Karpas-422 (cell line): ENCODE measurements at regions not wholly inside any gene's neighbourhood (a gene's known extent, or its start where the extent isn't known, plus 50 kb on each side); places are given as distances from the start of the nearest gene placed in this dataset.

Experiments
- DNase-seq: peaks from one replicate; pipeline ENCODE4 v3.0.0-alpha.2; 2015
- H2AFZ ChIP-seq: fragments of 200-600 bp; sonication (generic); 2 replicates; pipeline ENCODE4 v1.6.1; 2014; ENCODE audit warnings: antibody characterized with exemption, low read length, mixed read lengths
- H3K27ac ChIP-seq: fragments of 200-600 bp; sonication (generic); 2 replicates; pipeline ENCODE4 v1.5.1; 2014; ENCODE audit warnings: mild to moderate bottlenecking, low read length, moderate library complexity
- H3K27me3 ChIP-seq: fragments of 200-600 bp; sonication (generic); 2 replicates; pipeline ENCODE4 v1.6.1; 2014; ENCODE audit warnings: low read length, mixed read lengths
- H3K36me3 ChIP-seq: fragments of 200-600 bp; sonication (generic); 2 replicates; pipeline ENCODE4 v1.6.1; 2014; ENCODE audit warnings: low read length, mixed read lengths; ENCODE audit not compliant: insufficient read depth
- H3K4me1 ChIP-seq: fragments of 200-600 bp; sonication (generic); 2 replicates; pipeline ENCODE4 v1.6.1; 2014; ENCODE audit warnings: mild to moderate bottlenecking, low read length, mixed read lengths
- H3K4me2 ChIP-seq: fragments of 200-600 bp; sonication (generic); 2 replicates; pipeline ENCODE4 v1.6.1; 2014; ENCODE audit warnings: low read length, low read depth, mild to moderate bottlenecking; ENCODE audit not compliant: poor library complexity, severe bottlenecking
- H3K4me3 ChIP-seq: fragments of 200-600 bp; sonication (generic); 2 replicates; pipeline ENCODE4 v1.5.1; 2014; ENCODE audit warnings: mild to moderate bottlenecking, antibody characterized with exemption, low read length, mixed read lengths
- H3K79me2 ChIP-seq: fragments of 200-600 bp; sonication (generic); 2 replicates; pipeline ENCODE4 v1.6.1; 2014; ENCODE audit warnings: mild to moderate bottlenecking, low read length, mixed read lengths
- H3K9ac ChIP-seq: fragments of 200-600 bp; sonication (generic); 2 replicates; pipeline ENCODE4 v1.6.0; 2014; ENCODE audit warnings: low read length
- H3K9me2 ChIP-seq: fragments of 200-600 bp; sonication (generic), shearing (Covaris generic); replicated peaks from 2 replicates; pipeline ENCODE4 v1.6.0; 2014; ENCODE audit warnings: mild to moderate bottlenecking, low read length, moderate library complexity; ENCODE audit not compliant: insufficient read depth
- H3K9me3 ChIP-seq: fragments of 300-700, 200-600 bp; sonication (generic); 2 replicates; pipeline ENCODE4 v1.6.1; 2014; ENCODE audit warnings: low read length, mixed read lengths
- H4K20me1 ChIP-seq: fragments of 200-600 bp; sonication (generic); 2 replicates; pipeline ENCODE4 v1.6.1; 2014; ENCODE audit warnings: mild to moderate bottlenecking, antibody characterized with exemption, low read length, low read depth; ENCODE audit not compliant: insufficient read depth

DNA sequence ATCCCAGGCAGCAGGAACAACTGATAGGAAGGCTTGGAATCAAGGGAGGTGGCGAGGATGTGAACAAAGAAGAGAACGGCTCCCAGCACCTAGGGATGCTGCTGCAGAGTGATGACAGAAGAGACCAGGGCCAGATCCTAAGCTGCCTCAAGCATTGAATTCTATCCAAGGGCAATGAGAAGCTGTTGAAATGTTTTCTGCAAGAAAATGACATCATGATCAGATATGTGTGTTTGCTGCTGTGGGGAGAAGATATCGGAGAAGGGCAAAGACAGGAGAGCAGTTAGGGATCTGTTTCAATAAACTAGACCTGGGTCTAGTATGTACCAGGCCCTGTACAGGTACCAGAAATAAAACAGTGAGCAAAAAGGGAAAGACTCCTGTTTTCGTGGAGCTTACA is 194.7 kb upstream of the RAB4A start:
- H3K79me2 ChIP-seq: no peaks in the 10 kb centered on the region
- no peaks in the 10 kb centered on the region for H3K36me3 ChIP-seq
- no peak overlapping the region for H3K4me3 ChIP-seq
- no peak overlapping the region for H3K27ac ChIP-seq
- no peaks in the 10 kb centered on the region for H3K9me2 ChIP-seq
- H3K27me3 ChIP-seq: no peaks in the 10 kb centered on the region
- no peaks in the 10 kb centered on the region for H3K9me3 ChIP-seq
- H4K20me1 ChIP-seq: no peaks in the 10 kb centered on the region
- no peak overlapping the region for H2AFZ ChIP-seq
- no peak overlapping the region for H3K4me2 ChIP-seq
- no peak overlapping the region for H3K9ac ChIP-seq
- no peaks in the 10 kb centered on the region for H3K4me1 ChIP-seq
- DNase-seq: no peak

DNA sequence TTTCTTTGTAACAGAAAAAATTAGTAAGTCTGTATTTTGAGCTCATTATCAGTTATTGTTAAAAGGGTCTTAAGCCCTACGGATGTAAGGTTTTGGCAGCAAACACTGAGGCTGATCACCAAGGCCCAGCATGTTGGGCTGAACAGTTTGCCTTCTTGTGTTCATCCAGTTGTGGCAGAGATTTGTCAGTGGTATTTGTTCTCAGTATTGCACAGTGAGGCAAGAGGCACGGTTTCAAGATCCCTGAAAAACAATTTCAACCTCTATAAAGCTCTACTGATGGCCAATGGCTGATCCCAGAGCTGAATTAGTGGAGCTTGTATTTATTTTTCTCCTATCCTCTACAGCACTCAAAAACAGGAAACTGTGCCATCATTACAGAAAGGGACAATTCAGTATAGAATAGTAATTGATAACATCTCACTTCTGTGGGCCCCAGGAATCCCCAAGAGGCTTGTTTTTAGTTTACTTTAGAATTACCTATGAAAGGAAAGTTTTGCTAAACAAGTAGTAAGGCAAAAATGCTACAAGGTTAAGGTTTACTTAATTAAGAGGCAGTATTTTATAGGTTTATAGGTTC is 191.8 kb upstream of the RAB4A start:
- Histone ChIP-seq H3K4me1 (no peaks in the 10 kb centered on the region), H3K9me2 (no peaks in the 10 kb centered on the region), H4K20me1 (no peaks in the 10 kb centered on the region), H3K9me3 (no peaks in the 10 kb centered on the region), H3K4me2 (no peak overlapping the region), H3K27ac (no peak overlapping the region), H2AFZ (no peak overlapping the region), H3K4me3 (no peak overlapping the region), H3K27me3 (peaks cover 6% of the 10 kb centered on the region; the same call in 1 of the 2 replicates), H3K79me2 (no peaks in the 10 kb centered on the region), H3K36me3 (no peaks in the 10 kb centered on the region), H3K9ac (no peak overlapping the region)
- no peak for DNase-seq

DNA sequence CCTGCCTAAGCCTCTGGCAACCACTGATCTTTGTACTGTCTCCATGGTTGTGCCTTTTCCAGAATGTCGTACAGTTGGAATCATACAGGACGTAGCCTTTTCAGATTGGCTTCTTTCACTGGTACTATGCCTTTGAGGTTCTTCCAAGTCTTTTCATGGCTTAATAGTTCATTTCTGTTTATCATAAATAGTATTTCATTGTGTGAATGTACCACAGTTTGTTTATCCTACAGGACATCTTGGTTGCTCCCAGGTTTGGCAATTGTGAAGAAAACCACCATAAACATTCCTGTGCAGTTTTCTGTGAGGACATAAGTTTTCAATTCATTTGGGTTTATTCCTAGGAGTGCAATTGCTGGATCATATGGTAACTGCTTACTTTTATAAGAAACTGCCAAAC is 190.6 kb upstream of the RAB4A start:
- Histone ChIP-seq H3K4me3 (no peak overlapping the region), H3K9me2 (no peaks in the 10 kb centered on the region), H3K27ac (no peak overlapping the region)

DNA sequence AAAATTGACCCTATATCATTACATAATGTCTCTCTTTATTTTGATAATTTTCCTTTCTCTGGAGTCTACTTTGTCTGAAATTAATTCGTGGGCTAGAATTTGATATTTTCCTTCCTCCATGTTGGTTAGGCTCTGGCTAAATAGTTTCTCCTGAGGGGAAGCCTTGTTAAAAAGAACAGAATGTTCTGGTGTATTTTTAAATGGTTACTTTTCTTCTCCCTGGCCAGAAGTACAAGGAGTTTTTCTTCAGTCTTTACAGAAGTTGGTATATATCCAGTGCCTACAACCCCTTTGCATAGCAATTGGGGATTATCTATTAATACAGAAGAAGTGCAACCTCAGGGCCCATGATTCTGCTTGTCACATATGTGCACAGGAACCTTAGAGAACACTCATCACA is 185.6 kb upstream of the RAB4A start:
- no peak overlapping the region for H2AFZ ChIP-seq
- no peaks in the 10 kb centered on the region for H3K36me3 ChIP-seq
- no peak overlapping the region for H3K9ac ChIP-seq

More for the DNA sequence above, 190.6 kb upstream of the RAB4A start:
- Histone ChIP-seq H3K4me1 (no peaks in the 10 kb centered on the region), H3K4me2 (no peak overlapping the region), H2AFZ (no peak overlapping the region), H3K27me3 (peaks cover 6% of the 10 kb centered on the region; the same call in 1 of the 2 replicates), H3K79me2 (no peaks in the 10 kb centered on the region), H3K9me3 (no peaks in the 10 kb centered on the region), H4K20me1 (no peaks in the 10 kb centered on the region), H3K36me3 (no peaks in the 10 kb centered on the region), H3K9ac (no peak overlapping the region)
- no peak for DNase-seq

DNA sequence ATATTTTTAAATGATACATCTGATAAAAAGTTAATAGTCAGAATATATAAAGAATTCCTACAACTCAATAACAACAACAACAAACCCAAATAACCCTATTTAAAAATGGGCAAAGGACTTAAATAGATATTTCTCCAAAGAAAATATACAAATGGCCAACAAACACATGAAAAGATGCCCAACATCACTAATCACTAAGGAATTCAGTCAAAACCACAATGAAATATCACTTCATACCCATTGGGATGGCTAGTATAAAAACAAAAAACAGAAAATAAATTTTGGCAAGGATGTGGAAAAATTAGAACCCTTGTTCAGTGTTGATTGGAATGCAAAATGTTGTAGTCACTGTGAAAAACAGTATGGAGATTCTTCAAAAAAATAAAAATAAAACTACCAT is 184.8 kb upstream of the RAB4A start:
- peaks cover 6% of the 10 kb centered on the region; the same call in 1 of the 2 replicates for H3K27me3 ChIP-seq
- no peak for DNase-seq
- H4K20me1 ChIP-seq: no peaks in the 10 kb centered on the region
- no peak overlapping the region for H2AFZ ChIP-seq
- no peaks in the 10 kb centered on the region for H3K36me3 ChIP-seq
- no peak overlapping the region for H3K4me3 ChIP-seq
- H3K4me1 ChIP-seq: no peaks in the 10 kb centered on the region
- H3K27ac ChIP-seq: no peak overlapping the region
- no peak overlapping the region for H3K4me2 ChIP-seq
- no peak overlapping the region for H3K9ac ChIP-seq
- no peaks in the 10 kb centered on the region for H3K9me3 ChIP-seq
- no peaks in the 10 kb centered on the region for H3K79me2 ChIP-seq
- H3K9me2 ChIP-seq: no peaks in the 10 kb centered on the region

More for the DNA sequence above, 185.6 kb upstream of the RAB4A start:
- peaks cover 6% of the 10 kb centered on the region; the same call in 1 of the 2 replicates for H3K27me3 ChIP-seq
- no peaks in the 10 kb centered on the region for H3K79me2 ChIP-seq
- no peaks in the 10 kb centered on the region for H3K4me1 ChIP-seq
- no peak overlapping the region for H3K27ac ChIP-seq
- H3K4me3 ChIP-seq: no peak overlapping the region
- no peaks in the 10 kb centered on the region for H3K9me3 ChIP-seq
- H3K9me2 ChIP-seq: no peaks in the 10 kb centered on the region
- H4K20me1 ChIP-seq: no peaks in the 10 kb centered on the region
- no peak overlapping the region for H3K4me2 ChIP-seq
- DNase-seq: no peak

DNA sequence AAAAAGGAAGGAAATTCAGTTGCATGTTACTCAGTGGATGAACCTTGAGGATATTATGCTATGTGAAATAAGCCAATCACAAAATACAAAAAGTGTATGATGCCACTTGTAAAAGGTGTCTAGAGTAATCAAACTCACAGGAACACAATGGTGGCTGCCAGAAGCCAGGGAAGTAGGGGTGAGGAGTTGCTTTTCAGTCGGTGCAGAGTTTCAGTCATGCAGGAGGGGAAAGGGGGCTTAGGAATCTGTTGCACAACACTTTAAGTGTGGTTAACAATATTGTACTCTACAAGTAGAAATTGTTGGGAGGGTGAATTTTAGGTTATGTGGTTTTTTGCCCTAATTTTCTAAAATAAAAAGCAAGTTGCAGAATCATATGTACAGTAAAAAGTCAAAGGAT is 184.2 kb upstream of the RAB4A start:
- no peaks in the 10 kb centered on the region for H4K20me1 ChIP-seq
- H3K9me3 ChIP-seq: no peaks in the 10 kb centered on the region
- no peak overlapping the region for H2AFZ ChIP-seq
- H3K9me2 ChIP-seq: no peaks in the 10 kb centered on the region
- H3K36me3 ChIP-seq: no peaks in the 10 kb centered on the region
- H3K79me2 ChIP-seq: no peaks in the 10 kb centered on the region
- no peaks in the 10 kb centered on the region for H3K4me1 ChIP-seq
- H3K4me2 ChIP-seq: no peak overlapping the region
- no peak overlapping the region for H3K27ac ChIP-seq
- H3K4me3 ChIP-seq: no peak overlapping the region
- peaks cover 6% of the 10 kb centered on the region; the same call in 1 of the 2 replicates for H3K27me3 ChIP-seq
- DNase-seq: no peak
- H3K9ac ChIP-seq: no peak overlapping the region

DNA sequence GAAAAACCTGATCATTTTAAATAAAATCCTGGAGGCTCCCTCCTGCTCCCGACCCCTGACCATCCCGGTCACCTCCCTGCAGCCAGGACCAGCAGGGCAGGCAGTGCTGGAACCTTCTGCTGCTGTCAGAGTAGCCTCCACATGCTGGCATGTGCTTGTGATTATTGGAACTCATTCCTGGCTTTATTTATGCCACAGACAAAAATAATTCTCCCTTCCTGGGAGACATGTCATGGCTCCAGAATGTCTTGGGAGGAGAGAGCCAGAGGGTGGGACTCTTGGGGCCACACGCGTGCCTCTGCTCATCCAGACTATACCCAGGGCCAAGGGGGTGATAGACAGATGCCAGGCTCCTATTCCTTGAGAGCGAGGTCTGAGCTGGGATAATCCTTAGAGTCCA is 183.6 kb upstream of the RAB4A start:
- H3K9me3 ChIP-seq: no peaks in the 10 kb centered on the region

DNA sequence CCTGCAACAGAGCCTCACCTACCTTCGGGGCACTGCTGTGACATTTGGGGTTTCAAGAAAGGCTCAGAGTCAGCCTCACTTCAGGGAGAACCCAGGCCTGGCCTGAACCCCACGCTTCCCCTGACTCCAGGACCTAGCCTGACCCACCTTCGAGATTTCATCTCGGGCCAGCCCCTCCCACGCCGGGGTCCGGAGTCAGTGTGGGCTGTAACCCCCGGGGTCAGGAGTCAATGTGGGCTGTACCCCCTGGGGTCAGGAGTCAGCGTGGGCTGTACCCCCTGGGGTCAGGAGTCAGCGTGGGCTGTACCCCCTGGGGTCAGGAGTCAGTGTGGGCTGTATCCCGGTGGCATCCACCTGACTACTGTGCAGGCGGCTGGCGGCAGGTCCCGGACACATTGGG is 183.0 kb upstream of the RAB4A start:
- Histone ChIP-seq H2AFZ (no peak overlapping the region), H3K36me3 (no peaks in the 10 kb centered on the region), H3K4me3 (no peak overlapping the region), H3K79me2 (no peaks in the 10 kb centered on the region), H3K4me1 (peaks cover 9% of the 10 kb centered on the region; the same call in 1 of the 2 replicates), H3K4me2 (no peak overlapping the region), H3K9me3 (no peaks in the 10 kb centered on the region), H4K20me1 (no peaks in the 10 kb centered on the region), H3K27me3 (peaks cover under 1% of the 10 kb centered on the region; the same call in 1 of the 2 replicates), H3K9ac (no peak overlapping the region), H3K9me2 (no peaks in the 10 kb centered on the region), H3K27ac (no peak overlapping the region)
- no peak for DNase-seq

More for the DNA sequence above, 183.6 kb upstream of the RAB4A start:
- Histone ChIP-seq H3K9ac (no peak overlapping the region), H3K4me2 (no peak overlapping the region), H4K20me1 (no peaks in the 10 kb centered on the region), H3K9me2 (no peaks in the 10 kb centered on the region), H3K27me3 (peaks cover 6% of the 10 kb centered on the region; the same call in 1 of the 2 replicates), H3K4me3 (no peak overlapping the region), H2AFZ (no peak overlapping the region), H3K27ac (no peak overlapping the region), H3K4me1 (peaks cover 3% of the 10 kb centered on the region; the same call in 1 of the 2 replicates), H3K36me3 (no peaks in the 10 kb centered on the region), H3K79me2 (no peaks in the 10 kb centered on the region)
- no peak for DNase-seq
